Heart left ventricle (tissue), 13 donors: ENCODE measurements at regions not wholly inside any gene's neighbourhood (a gene's known extent, or its start where the extent isn't known, plus 50 kb on each side); places are given as distances from the start of the nearest gene placed in this dataset.

Experiments used
- POLR2A ChIP-seq, 2 donors: fragments of 450-650 bp; IDR thresholded peaks; one replicate each; pipeline ENCODE4 v1.6.1; 2017; ENCODE audit warnings: antibody characterized with exemption in 2 of 2, mild to moderate bottlenecking in 2 of 2, moderate library complexity in 2 of 2
- TF ChIP-seq, protein P1 (sequence below), 12 donors: fragments of 200-600 bp; sonication (generic) in 4 of 12; IDR thresholded peaks; one replicate each; pipeline versions ENCODE4 v1.5.0 to v1.8.0; 2018 to 2022; ENCODE audit warnings: antibody characterized with exemption in 12 of 12, mild to moderate bottlenecking in 5 of 12
- donor health status: ischemic (EF 13 %, LVEDD 7.1; RV severe dilation, severe dysfunction).
- donor health status: DM: no; HTN: yes; CAD: no.
- donor health status: DM: no; HTN: no; CAD: no.
- donor health status: ischemic (EF 25% LVEDD 6.9; RV normal size, moderate dysfunction).
- donor health status: ischemic (EF 25% LVEDD 5.7; RV mildly dilated, moderate dysfunction).
- donor health status: ischemic (EF 35%, LVEDD 5.7; RV mildly dilated, moderate dysfunction).
- donor health status: nonischemic (EF 11% LVEDD 7.7; RV severe dilation, severe dysfunction).
- donor health status: DM: yes; HTN: yes; CAD: no.
- donor health status: PGD.
- donor health status: ischemic (EF 29% LVEDD 5.4; RV normal size, mild dysfunction).
- donor health status: nonischemic (EF 23%, LVEDD 6.1; RV moderate dilation, normal function).

DNA sequence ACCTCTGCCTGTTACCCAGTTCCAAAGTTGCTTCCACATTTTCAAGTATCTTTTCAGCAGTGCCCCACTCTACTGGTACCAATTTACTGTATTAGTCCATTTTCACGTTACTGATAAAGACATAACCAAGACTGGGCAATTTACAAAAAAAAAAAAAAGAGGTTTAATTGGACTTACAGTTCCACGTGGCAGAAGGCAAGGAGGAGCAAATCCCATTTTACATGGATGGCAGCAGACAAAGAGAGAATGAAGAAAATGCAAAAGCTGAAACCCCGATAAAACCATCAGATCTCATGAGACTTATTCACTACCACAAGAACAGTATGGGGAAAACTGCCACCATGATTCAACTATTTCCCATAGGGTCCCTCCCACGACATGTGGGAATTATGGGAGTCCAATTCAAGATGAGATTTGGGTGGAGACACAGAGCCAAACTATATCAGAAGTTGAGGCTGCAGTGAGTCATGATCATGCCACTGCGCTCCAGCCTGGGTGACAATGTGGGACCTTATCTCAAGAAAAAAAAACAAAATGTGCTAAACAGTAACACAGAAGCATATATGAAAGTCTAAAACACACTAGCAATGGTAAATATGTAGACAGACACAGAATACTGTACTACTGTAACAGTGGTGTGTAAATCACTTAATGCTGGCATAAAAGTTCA, 190.3 kb upstream of the ZC3H12C start:
- TF ChIP-seq, protein P1, sequence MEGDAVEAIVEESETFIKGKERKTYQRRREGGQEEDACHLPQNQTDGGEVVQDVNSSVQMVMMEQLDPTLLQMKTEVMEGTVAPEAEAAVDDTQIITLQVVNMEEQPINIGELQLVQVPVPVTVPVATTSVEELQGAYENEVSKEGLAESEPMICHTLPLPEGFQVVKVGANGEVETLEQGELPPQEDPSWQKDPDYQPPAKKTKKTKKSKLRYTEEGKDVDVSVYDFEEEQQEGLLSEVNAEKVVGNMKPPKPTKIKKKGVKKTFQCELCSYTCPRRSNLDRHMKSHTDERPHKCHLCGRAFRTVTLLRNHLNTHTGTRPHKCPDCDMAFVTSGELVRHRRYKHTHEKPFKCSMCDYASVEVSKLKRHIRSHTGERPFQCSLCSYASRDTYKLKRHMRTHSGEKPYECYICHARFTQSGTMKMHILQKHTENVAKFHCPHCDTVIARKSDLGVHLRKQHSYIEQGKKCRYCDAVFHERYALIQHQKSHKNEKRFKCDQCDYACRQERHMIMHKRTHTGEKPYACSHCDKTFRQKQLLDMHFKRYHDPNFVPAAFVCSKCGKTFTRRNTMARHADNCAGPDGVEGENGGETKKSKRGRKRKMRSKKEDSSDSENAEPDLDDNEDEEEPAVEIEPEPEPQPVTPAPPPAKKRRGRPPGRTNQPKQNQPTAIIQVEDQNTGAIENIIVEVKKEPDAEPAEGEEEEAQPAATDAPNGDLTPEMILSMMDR (IDR thresholded peaks at IDR 0.05) = no peak
- TF ChIP-seq POLR2A (IDR thresholded peaks at IDR 0.05) = no peak
